Activated CD8-positive, alpha-beta memory T cell treated with anti-CD3 and anti-CD28 coated beads, Interleukin-2, amount 50 U/mL, for 48 hours (primary cell): ENCODE measurements at regions not wholly inside any gene's neighbourhood (a gene's known extent, or its start where the extent isn't known, plus 50 kb on each side); places are given as distances from the start of the nearest gene placed in this dataset.
"Not testable (repeated sequence)": the region's sequence is repeated elsewhere in the genome, so short reads cannot be mapped to it uniquely, and the experiment has no call there.

ENCODE experiments used
- DNase-seq: peaks from one replicate; pipeline ENCODE4 v3.0.0-alpha.2; 2020

- DNase-seq, result not testable (repeated sequence)
Observed at GRCh38 chr11:37246092-37246491, 648.1 kb upstream of the RAG2 start.

GRCh38 chr11:37230865-37231264 lies 632.8 kb upstream of the RAG2 start:
- no peak for DNase-seq

GRCh38 chr11:37223962-37224361 lies 625.9 kb upstream of the RAG2 start:
- no peak for DNase-seq

GRCh38 chr11:37203006-37203405 lies 605.0 kb upstream of the RAG2 start:
- no peak for DNase-seq

GRCh38 chr11:37199082-37199481 lies 601.0 kb upstream of the RAG2 start:
- DNase-seq, result no peak

GRCh38 chr11:37184326-37184725 lies 586.3 kb upstream of the RAG2 start:
- DNase-seq, result no peak

GRCh38 chr11:37182031-37182430 lies 584.0 kb upstream of the RAG2 start:
- no peak for DNase-seq

GRCh38 chr11:37177721-37178120 lies 579.7 kb upstream of the RAG2 start:
- DNase-seq, result no peak

GRCh38 chr11:37171451-37171850 lies 573.4 kb upstream of the RAG2 start:
- DNase-seq, result no peak

GRCh38 chr11:37170311-37170710 lies 572.3 kb upstream of the RAG2 start:
- DNase-seq, result no peak

- DNase-seq, result not testable (repeated sequence)
Observed at GRCh38 chr11:37145434-37145833, 547.4 kb upstream of the RAG2 start.

- no peak for DNase-seq
Observed at GRCh38 chr11:37142591-37142990, 544.6 kb upstream of the RAG2 start.

GRCh38 chr11:37141707-37142106 lies 543.7 kb upstream of the RAG2 start:
- no peak for DNase-seq

GRCh38 chr11:37135606-37136005 lies 537.6 kb upstream of the RAG2 start:
- not testable (repeated sequence) for DNase-seq

- DNase-seq, result no peak
Observed at GRCh38 chr11:37134637-37135036, 536.6 kb upstream of the RAG2 start.

- no peak for DNase-seq
Observed at GRCh38 chr11:37124384-37124783, 526.3 kb upstream of the RAG2 start.

- DNase-seq, result no peak
Observed at GRCh38 chr11:37115963-37116362, 517.9 kb upstream of the RAG2 start.

GRCh38 chr11:37110385-37110784 lies 512.3 kb upstream of the RAG2 start:
- DNase-seq, result no peak

- no peak for DNase-seq
Observed at GRCh38 chr11:37109286-37109585, 511.2 kb upstream of the RAG2 start.

- no peak for DNase-seq
Observed at GRCh38 chr11:37108436-37109285, 510.6 kb upstream of the RAG2 start.

- no peak for DNase-seq
Observed at GRCh38 chr11:37107831-37108230, 509.8 kb upstream of the RAG2 start.

GRCh38 chr11:37107415-37107814 lies 509.4 kb upstream of the RAG2 start:
- DNase-seq, result no peak

GRCh38 chr11:37105427-37105826 lies 507.4 kb upstream of the RAG2 start:
- no peak for DNase-seq

GRCh38 chr11:37104380-37104779 lies 506.3 kb upstream of the RAG2 start:
- DNase-seq, result no peak

- DNase-seq, result no peak
Observed at GRCh38 chr11:37100008-37100407, 502.0 kb upstream of the RAG2 start.
